HG02938 (cell line): ENCODE measurements at regions not wholly inside any gene's neighbourhood (a gene's known extent, or its start where the extent isn't known, plus 50 kb on each side); places are given as distances from the start of the nearest gene placed in this dataset.
"Not testable (repeated sequence)": the region's sequence is repeated elsewhere in the genome, so short reads cannot be mapped to it uniquely, and the experiment has no call there.

ENCODE experiments used
- ATAC-seq: cut with Tn5 transposase; IDR thresholded peaks from one replicate; pipeline ENCODE4 v1.9.1; 2021; ENCODE audit warnings: mild to moderate bottlenecking, moderate library complexity; ENCODE audit not compliant: unreplicated experiment

DNA sequence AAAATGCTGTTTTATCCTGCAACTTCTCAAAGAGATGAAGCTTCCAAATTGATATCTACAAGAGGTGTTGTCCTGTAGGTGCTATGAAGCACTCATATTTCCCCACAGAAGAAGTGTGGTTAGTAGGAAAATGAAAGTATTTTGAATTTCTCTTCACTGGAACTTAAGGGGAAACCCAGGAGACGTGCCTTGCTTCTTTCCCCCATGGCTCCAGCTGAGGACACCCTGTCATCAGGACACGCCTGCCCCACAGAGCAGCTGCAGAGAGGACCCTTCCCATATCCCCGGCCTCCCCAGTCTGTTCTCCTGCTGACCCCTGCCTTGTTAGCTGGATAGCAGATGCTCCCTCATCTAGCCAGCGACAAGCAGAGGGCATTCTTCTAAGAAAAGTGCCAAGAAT lies 371.3 kb downstream of the COG6 start:
- ATAC-seq = peak; percentile 11

- no peak for ATAC-seq
These were observed 373.0 kb downstream of the COG6 start for GRCh38 chr13:40028446-40028845.

- no peak for ATAC-seq
These were observed 375.6 kb downstream of the COG6 start for GRCh38 chr13:40031031-40031430.

DNA sequence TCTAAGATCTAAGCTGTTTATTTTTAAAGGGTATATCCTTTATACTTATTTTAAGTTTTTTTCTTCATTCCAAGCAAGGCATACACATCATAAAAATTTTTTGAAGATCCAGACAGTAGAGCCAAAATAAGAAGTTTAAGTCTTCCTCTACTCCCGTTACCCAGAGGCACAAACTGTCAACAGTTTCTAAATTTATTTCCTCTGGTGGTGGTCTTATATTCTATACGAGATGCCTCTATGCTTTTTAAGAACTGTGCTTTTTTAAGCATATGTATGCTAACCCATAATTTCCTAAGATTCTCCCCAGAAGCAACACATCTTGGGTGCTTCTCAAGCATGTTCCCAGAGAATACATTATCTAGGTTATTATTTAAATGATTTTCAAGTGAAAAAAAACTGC lies 383.6 kb downstream of the COG6 start:
- ATAC-seq = no peak

GRCh38 chr13:40042991-40043390 lies 387.5 kb downstream of the COG6 start:
- no peak for ATAC-seq

- no peak for ATAC-seq
These were observed 388.3 kb downstream of the COG6 start for GRCh38 chr13:40043764-40044163.

DNA sequence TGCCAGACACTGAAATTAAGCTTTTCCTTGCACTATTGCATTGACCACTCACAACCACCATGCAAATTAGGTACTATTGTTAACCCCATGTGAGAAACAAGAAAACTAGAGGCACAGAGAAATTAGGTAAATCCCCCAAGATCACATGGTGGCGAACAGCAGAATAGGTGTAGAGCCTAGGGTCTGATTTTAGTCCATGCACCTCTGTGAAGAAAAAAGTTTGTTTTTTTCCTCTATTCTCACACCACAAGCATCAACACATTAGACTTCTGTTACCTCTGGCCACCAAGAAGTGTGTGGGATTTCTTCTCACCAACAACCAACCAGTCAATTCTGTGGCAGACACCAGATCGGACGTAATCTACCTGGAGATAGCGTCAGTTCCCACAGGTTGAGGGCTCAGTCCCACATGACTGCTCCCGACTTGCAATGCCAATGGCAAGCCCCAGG lies 391.9 kb downstream of the COG6 start:
- peak; percentile 81 for ATAC-seq

DNA sequence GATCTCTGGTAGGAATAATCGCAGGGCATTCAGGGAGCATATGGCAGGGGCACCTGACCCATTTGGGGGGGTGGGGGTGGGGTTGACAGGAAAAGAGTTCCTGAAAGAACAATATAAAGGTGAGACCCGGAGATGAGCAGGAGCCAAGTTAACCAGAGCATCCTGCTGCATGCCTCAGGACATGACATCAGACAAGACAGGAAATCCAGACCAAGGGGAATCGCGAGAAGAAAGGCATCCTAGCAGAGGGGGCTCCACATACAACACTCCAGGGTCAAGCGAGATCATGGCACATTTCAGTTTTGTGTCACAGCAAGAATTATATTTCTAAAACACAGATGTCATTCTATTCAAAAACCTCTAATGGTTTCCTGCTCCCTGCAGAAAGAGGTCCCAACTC lies 393.1 kb downstream of the COG6 start:
- no peak for ATAC-seq

- ATAC-seq = no peak
These were observed 397.5 kb downstream of the COG6 start for GRCh38 chr13:40052954-40053353.

GRCh38 chr13:40053401-40053800 lies 397.9 kb downstream of the COG6 start:
- no peak for ATAC-seq

DNA sequence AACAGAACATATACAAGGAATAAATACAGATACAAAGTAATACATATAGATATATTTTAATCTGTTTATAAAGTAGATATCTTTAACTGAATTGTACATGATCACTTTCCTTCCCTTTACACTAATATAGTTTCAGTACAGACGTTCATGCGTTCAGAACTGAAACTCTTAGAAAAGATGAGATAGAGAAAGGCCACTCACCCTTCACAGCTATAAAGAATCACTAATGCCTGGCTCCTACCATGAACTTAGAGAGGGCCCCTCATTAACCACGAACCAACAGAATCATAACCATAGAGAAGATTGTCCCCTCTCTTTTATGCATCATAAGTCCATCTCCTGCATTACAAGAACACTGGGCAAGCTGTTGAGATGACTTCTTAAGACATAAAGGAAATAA lies 399.0 kb downstream of the COG6 start:
- not testable (repeated sequence) for ATAC-seq

GRCh38 chr13:40056898-40057619 lies 401.6 kb downstream of the COG6 start:
- no peak for ATAC-seq

DNA sequence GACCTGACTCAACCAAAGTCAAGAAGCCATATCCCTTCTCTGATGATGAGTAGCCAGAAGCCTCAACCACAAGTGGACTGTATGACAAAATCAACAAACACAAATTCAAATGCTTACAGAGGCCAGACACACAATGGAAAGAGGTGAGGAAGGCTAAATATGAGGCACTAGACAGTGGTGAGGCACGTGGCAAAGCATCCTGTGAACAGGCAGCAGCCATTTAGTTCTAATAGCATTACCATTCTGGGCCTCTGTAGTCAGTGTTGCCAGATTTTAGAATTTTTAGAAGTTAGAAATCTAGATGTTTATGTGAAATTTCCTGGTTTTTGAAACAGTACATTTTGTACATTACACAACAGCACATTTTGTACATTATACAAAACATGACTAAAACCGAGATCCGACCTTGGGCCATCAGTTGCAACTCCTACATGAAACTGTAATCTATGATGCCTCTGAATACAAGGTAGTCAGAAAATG lies 403.3 kb downstream of the COG6 start:
- peak; percentile 42 for ATAC-seq

GRCh38 chr13:40059540-40060232 lies 404.2 kb downstream of the COG6 start:
- ATAC-seq = no peak

DNA sequence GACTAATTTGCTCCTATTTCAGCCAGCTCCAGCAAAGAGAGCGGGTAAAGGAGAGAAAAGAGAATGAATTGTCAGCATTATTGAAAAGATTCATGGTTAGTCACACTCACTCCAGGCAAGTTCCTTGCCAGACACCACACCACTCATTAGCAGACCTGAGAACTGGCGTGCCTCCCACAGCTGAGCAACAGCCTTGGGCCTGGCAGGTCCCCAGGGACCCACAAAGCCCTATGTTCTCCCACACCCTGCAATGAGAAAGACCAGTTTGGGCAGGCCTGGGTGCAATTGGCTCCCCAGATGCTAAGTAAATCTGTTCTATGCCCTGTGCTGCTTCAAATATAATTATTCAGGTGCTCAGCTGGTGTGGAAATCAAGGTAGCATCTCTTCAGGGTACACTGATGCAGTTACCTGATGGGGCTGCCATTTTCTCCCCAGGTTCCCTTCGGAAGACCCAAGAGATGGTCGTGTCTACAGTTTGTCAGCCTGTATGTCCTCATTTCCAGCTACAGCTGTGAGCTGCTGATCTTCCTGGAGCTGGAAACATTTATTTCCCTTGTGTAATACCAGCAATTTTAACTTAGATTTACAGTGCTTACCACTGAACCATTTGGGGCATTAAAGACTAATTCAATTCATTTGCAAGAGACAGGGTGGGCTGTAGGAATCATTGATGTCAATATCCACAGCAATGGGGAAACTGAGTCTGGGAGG lies 405.0 kb downstream of the COG6 start:
- peak; percentile 66 for ATAC-seq

GRCh38 chr13:40061466-40062450 lies 406.3 kb downstream of the COG6 start:
- ATAC-seq = no peak

DNA sequence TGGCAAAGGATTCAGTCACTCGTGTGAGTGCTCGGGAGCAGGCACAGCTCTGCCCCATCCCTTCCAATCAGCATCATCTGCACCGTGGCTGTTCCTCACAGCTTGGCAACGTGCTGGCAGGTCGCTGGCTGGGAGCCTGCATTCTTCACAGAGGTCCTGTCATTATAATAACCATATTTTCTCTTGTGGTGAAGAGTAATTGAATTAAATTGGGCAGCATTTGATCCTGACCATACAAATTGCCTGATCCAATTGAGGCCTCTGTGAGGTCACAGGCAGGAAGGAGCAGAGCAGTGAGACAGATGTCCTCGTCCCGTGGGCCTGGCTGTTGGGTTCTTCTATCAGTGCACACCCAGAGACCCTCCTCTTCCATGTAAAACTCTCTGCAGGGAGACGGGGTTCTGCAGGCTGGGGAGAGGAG lies 407.8 kb downstream of the COG6 start:
- ATAC-seq = no peak

- no peak for ATAC-seq
These were observed 408.2 kb downstream of the COG6 start for GRCh38 chr13:40063703-40064102.

- ATAC-seq = no peak
These were observed 409.0 kb downstream of the COG6 start for GRCh38 chr13:40064154-40065097.
